ENCODE measurements at regions not wholly inside any gene's neighbourhood (a gene's known extent, or its start where the extent isn't known, plus 50 kb on each side); places are given as distances from the start of the nearest gene placed in this dataset.
A peak's percentile ranks its signal among the peaks of the same experiment; 100 is the strongest.

DNA sequence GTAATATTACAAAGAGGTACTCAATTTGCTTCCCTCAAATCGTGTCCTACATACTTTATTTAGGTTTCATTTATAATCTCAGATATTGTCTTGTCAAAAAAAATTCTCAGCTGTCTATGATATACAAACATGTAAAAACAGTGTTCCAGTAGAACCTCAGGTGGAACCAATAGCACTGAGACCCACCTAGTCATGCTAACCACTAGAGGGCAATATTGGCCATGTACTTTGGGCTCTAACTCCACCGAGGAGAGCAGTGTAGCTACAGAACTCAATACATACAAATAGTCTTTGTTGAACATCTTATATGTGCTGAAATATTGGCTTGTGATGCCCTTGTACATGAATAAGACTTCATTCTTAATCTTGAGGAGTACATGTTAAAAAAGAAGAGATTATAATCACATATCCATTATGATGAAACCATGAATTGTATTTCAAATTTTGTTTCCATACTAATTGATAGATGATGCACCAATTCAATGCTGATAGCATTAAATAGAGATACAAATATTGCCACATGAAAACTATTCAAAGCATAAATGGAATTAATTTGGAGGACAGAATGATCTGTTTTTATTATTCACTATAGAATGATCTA lies 71.2 kb upstream of the CNTLN start:
- TF ChIP-seq, protein P1, sequence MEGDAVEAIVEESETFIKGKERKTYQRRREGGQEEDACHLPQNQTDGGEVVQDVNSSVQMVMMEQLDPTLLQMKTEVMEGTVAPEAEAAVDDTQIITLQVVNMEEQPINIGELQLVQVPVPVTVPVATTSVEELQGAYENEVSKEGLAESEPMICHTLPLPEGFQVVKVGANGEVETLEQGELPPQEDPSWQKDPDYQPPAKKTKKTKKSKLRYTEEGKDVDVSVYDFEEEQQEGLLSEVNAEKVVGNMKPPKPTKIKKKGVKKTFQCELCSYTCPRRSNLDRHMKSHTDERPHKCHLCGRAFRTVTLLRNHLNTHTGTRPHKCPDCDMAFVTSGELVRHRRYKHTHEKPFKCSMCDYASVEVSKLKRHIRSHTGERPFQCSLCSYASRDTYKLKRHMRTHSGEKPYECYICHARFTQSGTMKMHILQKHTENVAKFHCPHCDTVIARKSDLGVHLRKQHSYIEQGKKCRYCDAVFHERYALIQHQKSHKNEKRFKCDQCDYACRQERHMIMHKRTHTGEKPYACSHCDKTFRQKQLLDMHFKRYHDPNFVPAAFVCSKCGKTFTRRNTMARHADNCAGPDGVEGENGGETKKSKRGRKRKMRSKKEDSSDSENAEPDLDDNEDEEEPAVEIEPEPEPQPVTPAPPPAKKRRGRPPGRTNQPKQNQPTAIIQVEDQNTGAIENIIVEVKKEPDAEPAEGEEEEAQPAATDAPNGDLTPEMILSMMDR (conservative IDR thresholded peaks at IDR 0.05), result peak; percentile 93
- TF ChIP-seq ZFX (IDR thresholded peaks at IDR 0.05), result no peak
